Large intestine (tissue), 3 donors: ENCODE measurements at regions not wholly inside any gene's neighbourhood (a gene's known extent, or its start where the extent isn't known, plus 50 kb on each side); places are given as distances from the start of the nearest gene placed in this dataset.
"Not testable (repeated sequence)": the region's sequence is repeated elsewhere in the genome, so short reads cannot be mapped to it uniquely, and the experiment has no call there.

Experiments used
- DNase-seq, 2 donors: peaks; one replicate each; pipeline versions ENCODE4 v3.0.0 to v3.0.0-alpha.2; 2013
- H3K27ac ChIP-seq: one replicate; pipeline ENCODE4 v1.5.1; 2013; ENCODE audit warnings: low read length
- H3K27me3 ChIP-seq: 2 replicates; pipeline ENCODE4 v1.6.1; 2013; ENCODE audit warnings: low read length; ENCODE audit not compliant: control insufficient read depth, insufficient read depth
- H3K36me3 ChIP-seq: 2 replicates; pipeline ENCODE4 v1.6.1; 2013; ENCODE audit warnings: low read length; ENCODE audit not compliant: control insufficient read depth, insufficient read depth
- H3K4me1 ChIP-seq: one replicate; pipeline ENCODE4 v1.6.1; 2013; ENCODE audit warnings: low read length; ENCODE audit not compliant: control insufficient read depth, insufficient read depth
- H3K4me3 ChIP-seq: one replicate; pipeline ENCODE4 v1.5.1; 2013; ENCODE audit warnings: low read length
- H3K9me3 ChIP-seq: one replicate; pipeline ENCODE4 v1.6.1; 2013; ENCODE audit warnings: mild to moderate bottlenecking, low read depth, low read length, moderate library complexity; ENCODE audit not compliant: control insufficient read depth
- WGBS: methylation state at CpG from one replicate; pipeline ENCODE4 v1.1.5; 2013; ENCODE audit warnings: low lambda C conversion rate; ENCODE audit not compliant: insufficient coverage; 5-methylcytosine and 5-hydroxymethylcytosine counted together

DNA sequence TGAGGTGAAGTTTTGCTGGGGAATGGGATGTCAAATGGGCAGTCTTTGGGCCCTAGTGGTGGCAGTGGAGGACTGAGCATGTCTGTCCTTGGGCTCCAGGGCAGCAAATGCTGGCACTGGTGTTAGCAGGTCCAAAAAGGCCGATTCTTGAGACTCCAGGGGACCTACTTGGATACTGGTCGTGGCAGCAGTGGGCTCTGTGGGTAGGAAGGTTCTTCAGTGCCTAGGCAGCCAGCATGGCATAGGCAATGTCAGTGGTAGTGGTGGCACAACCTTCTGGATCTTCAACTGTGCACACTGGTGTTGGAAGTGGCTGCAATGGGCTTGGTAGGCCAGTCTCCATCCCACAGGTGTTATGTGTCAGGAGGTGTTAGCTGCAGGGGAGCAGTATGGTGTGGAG, 334.7 kb upstream of the KITLG start:
- DNase-seq = no peak
- Histone ChIP-seq H3K27ac (no peak overlapping the region), H3K36me3 (no peaks in the 10 kb centered on the region), H3K4me3 (no peak overlapping the region), H3K27me3 (no peaks in the 10 kb centered on the region), H3K9me3 (peaks cover 15% of the 10 kb centered on the region), H3K4me1 (no peaks in the 10 kb centered on the region)
- WGBS = no CpG with 5 or more reads among the region's 2 CpGs

DNA sequence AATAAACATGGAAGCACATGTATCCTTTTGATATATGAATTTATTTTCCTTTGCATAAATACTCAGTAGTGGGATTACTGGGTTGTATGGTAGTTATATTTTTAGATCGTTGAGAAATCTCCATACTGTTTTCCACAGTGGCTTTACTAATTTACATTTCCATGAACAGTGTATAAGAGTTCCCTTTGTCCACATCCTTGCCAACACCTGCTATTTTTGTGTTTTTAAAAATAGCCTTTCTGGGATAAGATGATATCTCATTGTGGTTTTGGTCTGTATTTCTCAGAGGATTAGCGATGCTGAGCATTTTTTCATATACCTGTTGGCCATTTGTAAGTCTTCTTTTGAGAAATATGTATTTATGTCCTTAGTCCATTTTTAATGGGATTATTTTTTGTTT, 329.2 kb upstream of the KITLG start:
- peaks cover 11% of the 10 kb centered on the region for H3K9me3 ChIP-seq
- no peak for DNase-seq

DNA sequence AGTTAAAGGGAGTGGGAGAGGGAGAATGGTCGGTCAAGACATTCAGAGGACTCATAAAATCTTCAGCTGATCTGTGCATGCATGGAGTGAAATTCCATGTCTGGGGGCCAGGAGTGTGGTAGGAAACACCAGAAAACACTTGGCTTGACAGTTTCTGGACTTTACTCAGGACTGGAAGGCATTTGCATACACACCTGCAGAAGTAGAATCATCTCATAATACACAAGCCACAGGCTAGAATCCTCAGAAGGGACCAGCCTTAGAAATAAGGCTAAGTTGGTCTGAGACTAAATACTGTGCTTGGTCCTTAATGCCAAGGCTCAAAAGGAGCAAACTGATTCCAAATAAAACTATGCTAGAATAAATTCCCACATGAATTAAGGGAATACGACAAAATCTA, 328.1 kb upstream of the KITLG start:
- Histone ChIP-seq H3K9me3 (peaks cover 4% of the 10 kb centered on the region), H3K27me3 (no peaks in the 10 kb centered on the region), H3K4me1 (no peaks in the 10 kb centered on the region), H3K27ac (no peak overlapping the region), H3K36me3 (no peaks in the 10 kb centered on the region), H3K4me3 (no peak overlapping the region)
- WGBS = 67% methylated on average over 2 of the region's 2 CpGs
- no peak for DNase-seq

More for the DNA sequence above, 329.2 kb upstream of the KITLG start:
- no CpG with 5 or more reads among the region's 2 CpGs for WGBS
- H3K36me3 ChIP-seq = no peaks in the 10 kb centered on the region
- H3K4me3 ChIP-seq = no peak overlapping the region
- H3K4me1 ChIP-seq = no peaks in the 10 kb centered on the region
- no peak overlapping the region for H3K27ac ChIP-seq
- no peaks in the 10 kb centered on the region for H3K27me3 ChIP-seq

DNA sequence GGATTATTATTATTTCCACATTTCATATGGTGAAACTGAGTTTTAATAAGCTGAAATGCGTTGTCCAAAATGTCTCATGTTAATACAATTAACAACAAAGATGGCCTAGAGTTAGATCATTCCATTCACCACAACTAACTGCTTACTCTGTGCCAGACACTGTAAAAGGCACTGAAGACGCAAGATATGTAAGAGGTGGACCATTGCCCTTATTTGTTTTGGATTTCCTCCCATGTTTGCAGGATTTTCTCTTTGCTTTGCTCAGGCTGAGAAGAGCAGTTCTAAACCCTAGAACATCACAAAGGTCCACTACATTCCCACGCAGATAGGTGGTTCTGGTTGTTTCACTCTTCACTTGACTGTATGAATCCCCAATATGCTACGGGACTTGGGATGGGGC, 324.4 kb upstream of the KITLG start:
- no CpG with 5 or more reads among the region's 4 CpGs for WGBS

DNA sequence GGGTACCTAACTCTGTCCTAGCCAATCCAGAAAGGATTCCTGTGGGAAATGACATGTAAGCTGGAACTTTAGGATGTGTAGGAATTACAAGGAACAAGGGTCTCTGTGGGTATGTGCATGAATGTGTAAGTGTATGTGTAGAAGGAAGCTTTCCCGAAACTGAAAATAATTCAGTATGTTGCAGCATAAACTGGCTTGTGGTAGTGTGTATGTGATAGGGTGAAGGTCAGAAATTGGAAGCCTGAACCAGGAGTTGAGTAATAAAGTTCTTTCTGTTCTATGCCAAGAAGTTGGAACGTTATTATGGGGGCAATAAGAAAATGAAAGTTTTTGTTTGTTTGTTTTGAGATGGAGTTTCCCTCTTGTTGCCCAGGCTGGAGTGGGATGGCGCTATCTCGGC, 323.1 kb upstream of the KITLG start:
- no peak for DNase-seq
- no peak overlapping the region for H3K27ac ChIP-seq
- H3K4me3 ChIP-seq = no peak overlapping the region
- no peaks in the 10 kb centered on the region for H3K27me3 ChIP-seq
- no peaks in the 10 kb centered on the region for H3K9me3 ChIP-seq
- no peaks in the 10 kb centered on the region for H3K36me3 ChIP-seq
- no peaks in the 10 kb centered on the region for H3K4me1 ChIP-seq
- no CpG with 5 or more reads among the region's 4 CpGs for whole genome bisulfite sequencing

More for the DNA sequence above, 324.4 kb upstream of the KITLG start:
- no peaks in the 10 kb centered on the region for H3K9me3 ChIP-seq
- DNase-seq = no peak
- no peak overlapping the region for H3K4me3 ChIP-seq
- no peaks in the 10 kb centered on the region for H3K4me1 ChIP-seq
- no peaks in the 10 kb centered on the region for H3K27me3 ChIP-seq
- no peak overlapping the region for H3K27ac ChIP-seq
- H3K36me3 ChIP-seq = no peaks in the 10 kb centered on the region

DNA sequence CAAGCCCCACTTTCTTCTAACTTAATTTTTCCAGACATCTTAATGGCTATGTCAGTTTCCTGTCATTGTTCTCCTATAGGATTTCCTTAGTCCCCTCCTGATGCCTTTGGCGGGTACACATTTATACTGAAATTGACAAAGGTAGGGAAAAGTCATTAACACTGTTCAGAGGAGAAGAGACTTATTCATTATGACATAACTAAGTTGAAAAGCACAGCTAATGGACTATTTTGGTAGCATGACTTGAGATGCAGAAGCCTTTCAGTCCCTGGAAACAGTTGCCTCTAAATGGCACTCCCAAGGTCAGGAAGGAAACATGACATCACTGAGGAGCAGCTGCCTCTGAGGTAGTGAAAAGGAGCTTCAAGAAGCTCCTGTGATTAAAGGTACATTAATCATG, 317.5 kb upstream of the KITLG start:
- peak in 1 of 2 donors; percentile 26 for DNase-seq
- H3K36me3 ChIP-seq = no peaks in the 10 kb centered on the region
- no peaks in the 10 kb centered on the region for H3K9me3 ChIP-seq
- H3K27me3 ChIP-seq = no peaks in the 10 kb centered on the region
- no peaks in the 10 kb centered on the region for H3K4me1 ChIP-seq
- no peak overlapping the region for H3K27ac ChIP-seq
- WGBS = 100% methylated on average over 1 of the region's 1 CpG
- no peak overlapping the region for H3K4me3 ChIP-seq

DNA sequence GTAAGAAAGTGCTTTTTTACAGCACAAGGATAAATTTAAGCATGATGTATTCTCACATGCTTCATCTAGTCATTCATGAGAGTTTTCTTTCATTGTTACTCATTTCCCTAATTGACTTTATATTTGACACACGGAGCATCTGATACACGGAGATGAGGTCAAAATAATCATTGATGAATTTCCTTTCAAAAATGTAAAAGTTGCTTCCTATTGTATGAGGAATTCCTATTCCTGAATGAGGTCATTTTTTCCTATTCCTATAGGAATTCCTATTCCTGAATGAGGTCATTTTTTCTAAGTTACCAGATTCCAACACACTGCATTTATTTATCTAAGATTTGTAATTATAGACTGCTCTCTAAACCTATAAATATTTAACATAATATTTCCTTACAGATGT, 316.7 kb upstream of the KITLG start:
- DNase-seq = no peak
- no peaks in the 10 kb centered on the region for H3K27me3 ChIP-seq
- H3K4me1 ChIP-seq = no peaks in the 10 kb centered on the region
- no peaks in the 10 kb centered on the region for H3K36me3 ChIP-seq
- no peak overlapping the region for H3K27ac ChIP-seq
- H3K9me3 ChIP-seq = no peaks in the 10 kb centered on the region
- 82% methylated on average over 2 of the region's 2 CpGs for WGBS
- no peak overlapping the region for H3K4me3 ChIP-seq

DNA sequence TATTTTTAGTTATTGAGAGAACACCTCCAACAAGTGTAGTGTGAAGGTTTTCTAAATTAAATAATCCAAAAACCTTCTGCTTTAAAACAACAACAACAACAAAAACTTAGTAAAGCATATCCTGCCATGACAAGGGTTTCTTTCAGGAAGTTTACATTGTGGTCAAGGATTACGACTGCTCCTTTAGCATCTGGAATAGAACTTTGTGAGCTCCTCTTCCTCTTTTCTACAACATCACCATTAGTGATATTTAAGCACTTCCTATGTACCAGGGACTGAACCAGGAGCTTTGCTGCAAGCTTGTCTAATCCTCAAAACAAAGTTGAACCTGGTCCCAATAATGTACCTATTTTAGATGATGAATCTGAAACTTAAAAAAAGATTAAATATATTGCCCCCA, 315.4 kb upstream of the KITLG start:
- Histone ChIP-seq H3K27me3 (no peaks in the 10 kb centered on the region), H3K4me3 (no peak overlapping the region), H3K36me3 (no peaks in the 10 kb centered on the region), H3K4me1 (no peaks in the 10 kb centered on the region), H3K9me3 (no peaks in the 10 kb centered on the region), H3K27ac (no peak overlapping the region)
- no peak for DNase-seq
- WGBS = no CpG with 5 or more reads among the region's 1 CpG

DNA sequence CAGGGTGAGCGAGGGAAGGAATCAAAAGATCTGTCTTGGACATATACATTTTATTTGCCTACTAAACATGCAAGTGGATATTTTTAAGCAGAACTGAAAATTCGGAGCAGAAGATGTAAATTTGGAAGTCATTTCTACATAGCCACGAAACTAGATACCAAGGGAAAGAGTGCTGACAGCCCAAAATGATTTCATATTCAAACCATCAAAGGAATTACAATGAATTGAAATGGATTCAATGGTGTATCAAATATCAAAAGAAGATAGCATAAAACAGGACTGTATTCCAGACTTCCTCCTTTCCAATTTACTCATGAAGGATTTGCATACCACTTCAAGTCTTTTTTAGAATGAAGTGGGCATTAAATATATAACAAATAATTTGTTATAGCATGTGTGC, 313.5 kb upstream of the KITLG start:
- H3K27ac ChIP-seq = no peak overlapping the region
- no peaks in the 10 kb centered on the region for H3K4me1 ChIP-seq
- H3K36me3 ChIP-seq = no peaks in the 10 kb centered on the region
- no peaks in the 10 kb centered on the region for H3K27me3 ChIP-seq
- no peak overlapping the region for H3K4me3 ChIP-seq
- no peaks in the 10 kb centered on the region for H3K9me3 ChIP-seq
- 100% methylated on average over 1 of the region's 3 CpGs for WGBS
- DNase-seq = no peak

DNA sequence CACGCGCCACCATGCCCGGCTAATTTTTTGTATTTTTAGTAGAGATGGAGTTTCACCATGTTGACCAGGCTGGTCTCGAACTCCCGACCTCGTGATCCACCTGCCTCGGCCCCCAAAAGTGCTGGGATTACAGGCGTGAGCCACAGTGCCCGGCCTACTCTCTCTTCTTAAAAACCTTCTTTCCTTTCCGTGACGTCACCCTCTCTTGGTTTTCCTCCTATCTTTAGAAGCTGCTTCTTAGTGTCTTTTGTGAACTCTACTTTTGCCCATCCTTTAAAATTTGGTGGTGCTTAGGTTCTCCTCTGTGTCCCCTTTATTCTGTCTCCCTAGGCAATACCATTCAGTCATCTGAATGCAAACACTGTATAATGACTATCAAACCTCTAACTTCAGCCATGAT, 311.2 kb upstream of the KITLG start:
- not testable (repeated sequence) for H3K4me1 ChIP-seq, DNase-seq, H3K27ac ChIP-seq, H3K27me3 ChIP-seq, H3K36me3 ChIP-seq, H3K9me3 ChIP-seq, H3K4me3 ChIP-seq
- WGBS = no CpG with 5 or more reads among the region's 11 CpGs

DNA sequence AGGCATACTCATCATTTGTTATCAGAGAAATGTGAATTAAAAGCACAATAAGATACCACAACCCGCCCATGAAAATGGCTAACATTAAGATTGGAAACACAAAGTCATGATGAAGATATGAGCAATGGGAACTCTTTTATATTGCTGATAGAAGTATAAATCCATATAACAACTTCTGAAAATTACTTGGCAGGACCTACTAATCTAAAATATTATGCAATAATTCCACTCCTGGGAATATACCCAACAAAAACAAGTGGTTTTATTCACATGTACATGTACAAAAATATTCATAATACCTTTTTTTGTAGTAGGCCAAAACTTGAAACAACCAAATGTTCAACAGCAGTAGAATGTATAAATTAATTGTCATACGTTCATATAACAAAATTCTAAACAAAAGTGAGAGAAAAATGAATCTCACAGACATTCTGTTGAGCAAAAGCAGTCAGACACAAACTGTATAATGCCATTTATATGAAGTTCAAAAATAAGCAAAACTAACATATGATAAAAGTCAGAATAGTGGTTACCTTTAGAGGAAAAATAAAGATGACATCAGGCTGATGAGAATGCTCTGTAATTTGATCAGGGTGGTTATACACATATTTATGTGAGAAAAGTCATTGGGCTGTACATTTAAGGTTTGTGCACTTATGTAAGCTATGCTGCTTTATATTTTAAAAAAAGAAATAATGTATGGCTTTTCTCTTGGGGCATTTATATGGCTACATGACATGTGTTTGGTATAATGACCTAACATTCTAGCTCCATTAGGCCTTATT, 309.2 kb upstream of the KITLG start:
- WGBS = 87% methylated on average over 2 of the region's 2 CpGs
- H3K9me3 ChIP-seq = no peaks in the 10 kb centered on the region
- no peak overlapping the region for H3K27ac ChIP-seq
- H3K36me3 ChIP-seq = no peaks in the 10 kb centered on the region
- H3K4me3 ChIP-seq = no peak overlapping the region
- no peaks in the 10 kb centered on the region for H3K27me3 ChIP-seq
- no peak for DNase-seq
- no peaks in the 10 kb centered on the region for H3K4me1 ChIP-seq
